Limb (tissue), 2 donors: ENCODE measurements at regions not wholly inside any gene's neighbourhood (a gene's known extent, or its start where the extent isn't known, plus 50 kb on each side); places are given as distances from the start of the nearest gene placed in this dataset.

Experiments
- DNase-seq, 2 donors: peaks; one replicate each; pipeline ENCODE4 v3.0.0-alpha.2; 2016; ENCODE audit errors: extremely low spot score in 2 of 2

GRCh38 chr15:95843241-95843910 is 487.1 kb upstream of the NR2F2 start:
- no peak for DNase-seq

DNA sequence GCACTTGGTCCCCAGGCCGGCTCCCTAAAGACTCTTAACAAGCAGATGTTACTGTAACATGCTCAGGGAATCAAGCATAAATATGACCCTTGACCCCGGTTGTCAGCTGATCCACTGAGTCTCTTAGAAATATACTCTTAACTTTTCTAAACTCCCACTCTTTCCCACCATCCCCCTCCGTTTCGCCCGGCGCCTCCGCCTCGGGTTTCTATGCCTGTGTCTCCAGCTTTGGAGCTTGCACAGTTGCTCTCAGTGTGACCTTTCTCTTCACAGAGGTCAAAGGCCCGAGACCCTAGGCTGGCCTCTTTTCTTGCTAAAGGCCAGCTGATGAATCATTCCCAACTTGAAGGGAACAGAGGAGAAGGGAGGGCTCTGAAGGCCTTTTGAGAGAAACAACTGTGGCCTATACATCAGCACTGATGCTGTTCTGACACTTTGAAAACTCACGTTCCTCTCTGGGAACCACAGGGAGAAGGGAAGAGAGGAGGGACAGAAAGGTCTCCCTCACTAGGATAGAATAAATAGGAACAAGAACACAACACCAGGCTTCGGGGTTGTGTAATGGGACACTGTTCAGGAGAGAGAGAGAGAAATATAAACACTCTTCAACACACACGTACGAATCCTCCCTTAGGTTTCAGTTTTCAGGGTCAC is 484.5 kb upstream of the NR2F2 start:
- DNase-seq, result no peak

- no peak for DNase-seq
Measured at GRCh38 chr15:95848126-95848525, 482.4 kb upstream of the NR2F2 start.

DNA sequence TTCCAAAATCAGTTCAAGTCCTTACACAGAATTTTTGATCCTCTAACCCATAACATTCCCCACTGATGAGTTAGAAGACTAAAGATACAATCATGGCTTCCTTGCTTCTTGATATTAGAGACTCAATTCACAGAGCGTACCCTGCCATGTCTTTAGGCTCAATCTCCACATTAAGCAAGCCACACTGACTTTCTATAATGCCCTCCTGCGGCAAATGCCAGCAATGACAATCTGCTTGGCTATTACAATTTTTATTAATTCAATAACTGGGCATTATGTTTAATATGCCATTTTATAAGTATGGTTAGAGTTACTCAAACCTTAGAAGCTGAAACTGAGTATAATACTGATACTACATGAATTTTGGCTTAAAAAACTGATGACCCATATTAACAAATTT is 479.7 kb upstream of the NR2F2 start:
- DNase-seq, result no peak

GRCh38 chr15:95853350-95853749 is 477.1 kb upstream of the NR2F2 start:
- no peak for DNase-seq

GRCh38 chr15:95857124-95857757 is 473.3 kb upstream of the NR2F2 start:
- DNase-seq, result no peak

DNA sequence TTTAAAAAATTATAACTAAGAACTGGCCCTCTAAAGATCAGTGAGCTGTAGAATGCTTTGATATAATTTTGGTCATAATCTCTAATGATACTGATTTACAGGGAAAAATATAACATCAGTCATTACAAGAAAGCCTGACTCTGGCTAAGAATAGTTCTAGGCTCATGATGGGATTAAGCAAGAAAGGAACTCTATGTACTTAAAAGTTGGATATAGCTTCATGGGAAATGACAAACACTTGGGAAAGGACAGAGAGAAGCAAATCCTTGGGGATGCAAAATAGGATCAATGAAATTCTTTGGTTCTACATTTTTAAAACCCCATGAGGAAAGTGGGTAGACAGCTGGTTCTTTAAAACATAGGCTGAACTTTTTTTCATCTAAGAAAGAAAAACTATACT is 472.7 kb upstream of the NR2F2 start:
- no peak for DNase-seq

DNA sequence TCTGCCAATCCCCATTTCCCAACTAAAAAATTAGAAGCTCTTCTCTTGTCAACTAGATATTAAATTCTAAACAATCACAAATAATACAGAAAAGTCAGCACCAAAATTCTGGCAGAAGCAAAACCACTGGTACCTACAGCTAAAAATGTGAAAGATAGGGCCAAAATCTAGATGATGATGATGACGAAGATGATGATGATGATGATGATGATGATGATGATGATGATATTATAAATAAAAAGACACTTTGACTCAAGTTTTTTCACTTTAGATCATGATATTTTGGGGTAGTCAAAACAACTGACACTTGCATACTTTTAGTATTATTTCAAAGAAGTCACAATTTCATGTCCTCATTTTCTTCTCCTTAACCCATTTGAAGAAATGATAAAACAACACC is 470.1 kb upstream of the NR2F2 start:
- DNase-seq, result no peak

GRCh38 chr15:95864467-95864886 is 466.0 kb upstream of the NR2F2 start:
- no peak for DNase-seq

DNA sequence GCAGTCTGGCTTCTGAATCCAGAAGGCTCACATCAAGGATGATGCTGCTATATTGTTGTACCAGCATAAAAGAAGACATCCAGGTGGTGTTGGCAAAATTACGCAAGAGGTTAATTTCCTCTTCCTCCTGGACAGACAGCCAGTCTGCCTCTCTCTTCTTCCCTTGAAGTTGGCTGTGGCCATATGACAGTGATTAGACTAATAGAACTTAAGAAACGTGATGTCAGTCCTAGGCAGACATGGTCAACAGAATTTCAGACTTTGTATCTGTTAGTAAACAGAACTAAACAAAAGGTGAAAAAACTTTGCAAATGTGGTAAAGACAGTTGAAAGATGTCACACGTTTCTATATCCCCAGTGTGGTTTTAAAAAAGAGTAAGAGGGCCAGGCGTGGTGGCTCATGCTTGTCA is 465.2 kb upstream of the NR2F2 start:
- DNase-seq, result no peak

- no peak for DNase-seq
Measured at GRCh38 chr15:95866711-95867440, 463.6 kb upstream of the NR2F2 start.

GRCh38 chr15:95868450-95868849 is 462.1 kb upstream of the NR2F2 start:
- no peak for DNase-seq

GRCh38 chr15:95868970-95869369 is 461.5 kb upstream of the NR2F2 start:
- DNase-seq, result no peak

DNA sequence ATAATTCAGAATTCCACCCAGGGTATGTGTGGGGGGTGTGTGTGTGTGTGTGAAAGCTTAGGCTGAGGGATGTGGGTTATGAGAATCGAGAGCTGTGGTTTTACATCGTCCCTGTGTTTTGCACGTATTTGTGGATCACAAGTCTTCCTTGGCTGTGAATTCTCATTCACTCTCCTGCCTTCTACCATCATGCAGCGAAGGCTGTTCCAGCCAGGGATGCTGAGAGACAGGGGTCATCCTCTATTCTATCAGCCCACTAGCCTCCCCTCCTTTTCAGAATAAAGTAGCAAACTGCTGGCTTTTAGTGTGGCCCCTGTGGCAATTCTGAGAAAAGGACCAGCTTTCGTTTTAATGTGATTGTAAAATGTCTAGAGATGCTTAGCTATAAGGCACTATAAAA is 460.6 kb upstream of the NR2F2 start:
- DNase-seq, result no peak

GRCh38 chr15:95872366-95872771 is 458.1 kb upstream of the NR2F2 start:
- DNase-seq, result no peak

- no peak for DNase-seq
Measured at GRCh38 chr15:95874637-95875036, 455.9 kb upstream of the NR2F2 start.

DNA sequence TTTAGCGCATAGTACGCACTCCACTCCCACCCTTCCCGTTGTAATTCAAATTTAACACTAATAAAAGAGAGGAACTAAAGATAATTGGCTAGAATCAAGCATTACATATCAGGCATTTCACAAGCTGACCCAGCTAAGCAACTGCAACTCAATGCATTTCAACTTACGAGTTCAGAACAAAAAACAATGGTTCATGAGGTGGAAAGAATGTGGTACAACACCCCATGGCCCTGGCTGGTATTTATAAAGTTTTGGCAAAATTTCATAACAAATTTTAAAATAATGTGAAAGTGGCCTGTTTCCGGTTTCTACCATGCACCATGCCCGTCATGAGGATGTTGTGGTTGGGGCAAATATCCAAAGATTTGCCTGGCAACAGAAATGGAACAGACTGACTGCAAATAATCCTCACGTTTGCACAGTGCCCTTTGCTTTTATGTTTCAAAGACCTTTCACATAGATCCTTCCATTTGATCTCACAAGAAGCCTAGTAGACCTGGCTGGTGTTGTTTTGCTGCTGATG is 455.3 kb upstream of the NR2F2 start:
- peak in 1 of 2 donors; percentile 62 for DNase-seq

- no peak for DNase-seq
Measured at GRCh38 chr15:95880031-95880570, 450.4 kb upstream of the NR2F2 start.

GRCh38 chr15:95880630-95881029 is 449.9 kb upstream of the NR2F2 start:
- DNase-seq, result no peak

DNA sequence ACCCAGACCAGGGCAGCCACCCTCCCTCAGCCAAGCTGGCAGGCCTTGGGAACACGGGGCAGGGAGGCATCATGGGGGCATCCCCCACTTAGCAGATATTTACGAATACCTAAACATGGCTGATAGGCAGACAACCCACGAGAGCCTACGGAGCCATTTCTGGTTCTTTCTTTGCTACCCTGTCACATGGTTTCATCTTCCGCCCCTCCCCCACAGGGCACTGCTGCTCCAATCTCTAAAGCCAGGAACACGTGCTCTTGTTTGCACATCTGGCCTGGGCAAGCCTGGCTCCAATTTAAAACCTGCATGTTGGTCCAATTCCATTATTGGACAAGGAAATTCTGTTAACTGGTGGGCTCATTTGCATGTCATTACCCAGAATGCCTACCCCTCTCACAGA is 447.4 kb upstream of the NR2F2 start:
- no peak for DNase-seq

DNA sequence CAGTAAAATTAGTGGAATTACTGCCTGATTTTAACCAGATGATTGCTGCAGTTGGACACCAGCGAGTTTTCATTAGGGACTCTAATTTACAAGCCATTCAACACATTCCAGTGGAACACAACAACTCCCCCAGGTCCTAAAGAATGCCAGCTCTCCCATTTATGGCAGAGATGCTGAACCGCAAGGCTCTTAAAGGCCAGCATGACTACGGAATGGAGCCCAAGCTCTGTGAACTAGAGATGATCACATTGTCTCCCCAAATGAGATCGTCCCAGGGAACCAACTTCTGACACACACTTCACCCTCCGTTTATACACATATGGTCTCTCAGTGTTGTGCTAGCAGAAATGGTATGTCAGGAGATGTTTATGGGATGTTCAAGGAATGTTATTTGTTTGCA is 446.2 kb upstream of the NR2F2 start:
- DNase-seq, result no peak
